T-cell (primary cell): ENCODE measurements at regions not wholly inside any gene's neighbourhood (a gene's known extent, or its start where the extent isn't known, plus 50 kb on each side); places are given as distances from the start of the nearest gene placed in this dataset.

ENCODE experiments used
- ATAC-seq, 4 experiments: fragments of 200-7000 bp in 3 of 4; fragments of 150-1000 bp in 1 of 4; cut with Tn5 transposase; replicated peaks in 1 of 4; 1 replicate in 3 of 4; 2 replicates in 1 of 4; pipeline ENCODE4 v1.10.0; 2021; ENCODE audit warnings: moderate library complexity in 3 of 4, mild to moderate bottlenecking in 2 of 4, moderate number of reproducible peaks in 1 of 4
- CTCF ChIA-PET, 2 donors: fragments of 300-600 bp; sonication (Branson Sonifier 250); formaldehyde crosslinking; loops; one replicate each; lab custom pipeline; 2022; ENCODE audit warnings: antibody characterized with exemption in 2 of 2; lab: Charles Lee
- POLR2A ChIA-PET, 2 donors: fragments of 300-600 bp; sonication (Branson Sonifier 250); formaldehyde crosslinking; loops; one replicate each; lab custom pipeline; 2022; ENCODE audit warnings: antibody characterized with exemption in 2 of 2; lab: Charles Lee
- DNase-seq, 35 experiments: peaks; one replicate each; pipeline versions ENCODE4 v3.0.0 to v3.0.0-alpha.2; 2013 to 2023
- H3K27ac ChIP-seq: one replicate; pipeline ENCODE4 v1.5.1; 2013; ENCODE audit warnings: low read length
- H3K27me3 ChIP-seq, 2 experiments: replicated peaks in 1 of 2; 1 replicate in 1 of 2; 2 replicates in 1 of 2; pipeline versions ENCODE4 v1.6.1 to v1.7.0; 2013; ENCODE audit warnings: low read length in 1 of 2, mixed read lengths in 1 of 2; ENCODE audit not compliant: control insufficient read depth in 2 of 2, insufficient read depth in 2 of 2; ENCODE audit errors: extremely low read depth in 1 of 2
- H3K36me3 ChIP-seq, 2 donors: 1 replicate in 1 of 2; 2 replicates in 1 of 2; pipeline versions ENCODE4 v1.6.1 to v1.7.0; 2013; ENCODE audit warnings: low read length in 1 of 2; ENCODE audit not compliant: control insufficient read depth in 2 of 2, insufficient read depth in 1 of 2; ENCODE audit errors: extremely low read depth in 1 of 2
- H3K4me1 ChIP-seq, 2 experiments: 1 replicate in 1 of 2; 2 replicates in 1 of 2; pipeline versions ENCODE4 v1.6.1 to v1.7.0; 2013; ENCODE audit warnings: low read length in 2 of 2, mixed read lengths in 1 of 2; ENCODE audit not compliant: insufficient read depth in 2 of 2, control insufficient read depth in 1 of 2; ENCODE audit errors: extremely low read depth in 1 of 2
- H3K4me3 ChIP-seq, 2 donors: 1 replicate in 1 of 2; 2 replicates in 1 of 2; pipeline versions ENCODE4 v1.5.1 to v1.7.0; 2013; ENCODE audit warnings: mild to moderate bottlenecking in 2 of 2, low read length in 1 of 2, moderate library complexity in 1 of 2; ENCODE audit not compliant: control insufficient read depth in 1 of 2; ENCODE audit errors: extremely low read depth in 1 of 2
- H3K9me3 ChIP-seq: 2 replicates; pipeline ENCODE4 v1.7.0; 2013
- H3K27ac Mint-ChIP-seq, 2 donors: one replicate each; pipeline ENCODE4 v1.8.0; 2020 to 2021; ENCODE audit warnings: mild to moderate bottlenecking in 2 of 2, mixed read lengths in 2 of 2
- H3K27me3 Mint-ChIP-seq, 2 donors: one replicate each; pipeline ENCODE4 v1.8.0; 2021 to 2022; ENCODE audit warnings: mixed read lengths in 2 of 2
- H3K36me3 Mint-ChIP-seq: one replicate; pipeline ENCODE4 v1.8.0; 2021; ENCODE audit warnings: mixed read lengths
- H3K4me1 Mint-ChIP-seq, 3 donors: one replicate each; pipeline ENCODE4 v1.8.0; 2020 to 2022; ENCODE audit warnings: mixed read lengths in 3 of 3, mild to moderate bottlenecking in 1 of 3
- H3K4me3 Mint-ChIP-seq, 3 donors: one replicate each; pipeline ENCODE4 v1.8.0; 2020 to 2022; ENCODE audit warnings: mild to moderate bottlenecking in 3 of 3, mixed read lengths in 3 of 3, moderate library complexity in 3 of 3
- H3K9me3 Mint-ChIP-seq, 3 donors: one replicate each; pipeline ENCODE4 v1.8.0; 2020 to 2022; ENCODE audit warnings: mixed read lengths in 3 of 3
- WGBS: methylation state at CpG from one replicate; pipeline ENCODE4 v1.1.5; 2013; ENCODE audit warnings: missing lambda C conversion rate; ENCODE audit not compliant: insufficient coverage; 5-methylcytosine and 5-hydroxymethylcytosine counted together

DNA sequence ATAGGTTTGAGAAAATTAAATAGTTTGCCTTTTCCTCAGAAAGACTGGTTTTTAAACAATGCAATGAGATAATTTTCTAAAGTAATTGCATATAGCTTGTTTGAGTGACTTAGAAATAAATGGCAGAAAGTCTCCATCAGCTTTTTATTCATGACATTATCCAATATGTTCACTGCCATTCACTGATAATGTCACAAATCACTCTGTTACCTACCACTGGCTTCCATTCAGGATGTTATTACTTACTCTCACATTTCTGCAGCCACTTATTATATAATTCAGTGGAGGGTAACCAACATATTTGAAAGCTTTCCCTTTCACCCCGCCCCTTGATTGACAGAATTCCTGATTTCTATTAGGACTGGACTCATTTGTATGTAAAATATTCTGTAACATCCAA, 1583.5 kb downstream of the PCDH18 start:
- Mint-ChIP-seq H3K27ac (no peak overlapping the region), H3K4me1 (no peaks in the 10 kb centered on the region), H3K36me3 (no peaks in the 10 kb centered on the region), H3K9me3 (peaks cover 0 to 8% (median 4%) of the 10 kb centered on the region in 3 donors), H3K4me3 (no peak overlapping the region), H3K27me3 (no peaks in the 10 kb centered on the region)
- no CpG with 5 or more reads among the region's 1 CpG for WGBS
- Histone ChIP-seq H3K36me3 (no peaks in the 10 kb centered on the region), H3K9me3 (no peaks in the 10 kb centered on the region), H3K27me3 (no peaks in the 10 kb centered on the region), H3K27ac (no peak overlapping the region), H3K4me1 (no peaks in the 10 kb centered on the region), H3K4me3 (no peak overlapping the region)
- ChIA-PET CTCF (no interaction called here), POLR2A (no interaction called here)
- ATAC-seq, result no peak
- DNase-seq, result no peak

GRCh38 chr4:135941671-135942070, 1590.6 kb downstream of the PCDH18 start:
- Mint-ChIP-seq H3K4me1 (no peaks in the 10 kb centered on the region), H3K27ac (no peak overlapping the region), H3K4me3 (no peak overlapping the region), H3K27me3 (no peaks in the 10 kb centered on the region), H3K36me3 (no peaks in the 10 kb centered on the region), H3K9me3 (peaks cover 0 to 10% (median 4%) of the 10 kb centered on the region in 3 donors)
- no peaks in the 10 kb centered on the region for H3K4me1 ChIP-seq
- ATAC-seq (no peak), DNase-seq (no peak)
- CTCF ChIA-PET, result no interaction called here
- H3K27ac ChIP-seq, result no peak overlapping the region
- H3K4me3 ChIP-seq, result no peak overlapping the region
- WGBS, result no CpG with 5 or more reads among the region's 2 CpGs
- H3K36me3 ChIP-seq, result no peaks in the 10 kb centered on the region
- POLR2A ChIA-PET, result no interaction called here
- no peaks in the 10 kb centered on the region for H3K27me3 ChIP-seq
- H3K9me3 ChIP-seq, result no peaks in the 10 kb centered on the region

DNA sequence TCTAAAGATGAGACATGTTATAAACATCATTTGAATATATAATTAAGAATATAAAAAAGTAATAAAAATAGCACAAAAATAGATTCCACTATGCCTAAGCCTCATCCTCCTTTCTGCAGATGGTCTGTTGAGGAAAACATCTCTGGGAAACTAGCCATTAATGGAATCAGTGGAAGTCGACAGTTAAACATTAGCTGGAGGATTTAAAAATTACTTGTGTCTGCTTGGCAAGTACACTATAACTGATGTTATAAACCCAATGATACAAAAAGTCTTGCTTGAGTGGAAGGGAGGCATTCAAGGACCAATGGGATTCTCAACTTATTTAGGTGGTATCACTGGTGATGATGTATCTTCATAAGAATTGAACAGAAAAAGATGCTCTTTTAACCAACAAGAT, 1598.3 kb downstream of the PCDH18 start:
- no peaks in the 10 kb centered on the region for H3K4me1 Mint-ChIP-seq
- no peaks in the 10 kb centered on the region for H3K27me3 Mint-ChIP-seq
- Histone ChIP-seq H3K4me1 (no peaks in the 10 kb centered on the region), H3K9me3 (no peaks in the 10 kb centered on the region), H3K36me3 (no peaks in the 10 kb centered on the region), H3K27ac (no peak overlapping the region), H3K4me3 (no peak overlapping the region), H3K27me3 (no peaks in the 10 kb centered on the region)
- no peak for DNase-seq
- no peaks in the 10 kb centered on the region for H3K36me3 Mint-ChIP-seq
- ChIA-PET POLR2A (no interaction called here), CTCF (no interaction called here)
- ATAC-seq, result no peak
- peaks cover 4 to 12% (median 8%) of the 10 kb centered on the region in 3 donors for H3K9me3 Mint-ChIP-seq
- H3K27ac Mint-ChIP-seq, result no peak overlapping the region
- no peak overlapping the region for H3K4me3 Mint-ChIP-seq
- no CpG with 5 or more reads among the region's 1 CpG for WGBS

GRCh38 chr4:135927651-135928050, 1604.6 kb downstream of the PCDH18 start:
- Mint-ChIP-seq H3K9me3 (peaks cover 4 to 14% (median 13%) of the 10 kb centered on the region in 3 donors), H3K27ac (no peak overlapping the region), H3K4me3 (no peak overlapping the region), H3K4me1 (no peaks in the 10 kb centered on the region), H3K27me3 (no peaks in the 10 kb centered on the region), H3K36me3 (no peaks in the 10 kb centered on the region)
- H3K27me3 ChIP-seq, result no peaks in the 10 kb centered on the region
- no peak overlapping the region for H3K4me3 ChIP-seq
- H3K27ac ChIP-seq, result no peak overlapping the region
- H3K36me3 ChIP-seq, result no peaks in the 10 kb centered on the region
- ChIA-PET POLR2A (no interaction called here), CTCF (no interaction called here)
- DNase-seq (no peak), ATAC-seq (no peak)
- H3K4me1 ChIP-seq, result no peaks in the 10 kb centered on the region
- H3K9me3 ChIP-seq, result no peaks in the 10 kb centered on the region

DNA sequence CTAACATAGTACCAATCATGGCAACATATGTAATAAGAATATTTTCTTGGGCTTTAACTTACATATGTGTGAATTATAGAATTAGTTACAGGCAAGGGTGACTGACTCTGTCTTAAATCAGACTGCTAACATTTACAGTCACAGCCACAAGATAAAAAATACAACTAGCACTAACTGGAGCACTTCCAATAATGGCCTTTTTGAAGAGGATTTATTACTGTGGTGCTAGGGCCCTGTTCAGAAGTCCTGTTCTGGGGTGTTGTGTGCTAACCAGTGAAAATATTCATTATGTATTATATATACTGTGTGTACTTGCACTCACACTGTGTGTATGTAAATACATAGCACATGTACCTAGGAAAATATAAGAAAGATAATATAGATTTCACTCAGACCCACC, 1611.2 kb downstream of the PCDH18 start:
- no peak for DNase-seq
- H3K4me3 Mint-ChIP-seq, result no peak overlapping the region
- CTCF ChIA-PET, result no interaction called here
- Histone ChIP-seq H3K9me3 (no peaks in the 10 kb centered on the region), H3K4me3 (no peak overlapping the region), H3K27me3 (no peaks in the 10 kb centered on the region), H3K27ac (no peak overlapping the region), H3K4me1 (no peaks in the 10 kb centered on the region), H3K36me3 (no peaks in the 10 kb centered on the region)
- no peaks in the 10 kb centered on the region for H3K4me1 Mint-ChIP-seq
- H3K36me3 Mint-ChIP-seq, result no peaks in the 10 kb centered on the region
- no peak for ATAC-seq
- no peaks in the 10 kb centered on the region for H3K27me3 Mint-ChIP-seq
- H3K27ac Mint-ChIP-seq, result no peak overlapping the region
- POLR2A ChIA-PET, result no interaction called here
- peaks cover 0 to 10% (median 9%) of the 10 kb centered on the region in 3 donors for H3K9me3 Mint-ChIP-seq

DNA sequence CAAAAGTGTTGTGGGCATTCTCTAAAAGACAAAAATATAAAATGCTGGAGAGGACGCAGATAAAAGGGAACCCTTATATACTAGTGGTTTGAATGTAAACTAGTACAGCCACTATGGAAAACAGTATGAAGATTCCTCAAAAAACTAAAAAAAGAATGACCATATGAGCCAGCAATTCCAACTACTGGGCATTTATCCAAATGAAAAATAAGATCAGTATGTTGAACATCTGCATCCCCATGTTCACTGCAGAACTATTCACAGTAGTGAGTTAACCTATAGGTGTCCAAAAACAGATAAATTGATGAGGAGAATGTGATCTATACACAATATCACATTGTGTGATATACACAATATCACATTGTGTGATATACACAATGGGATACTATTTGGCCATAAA, 1615.3 kb downstream of the PCDH18 start:
- no peaks in the 10 kb centered on the region for H3K36me3 ChIP-seq
- H3K27ac Mint-ChIP-seq, result no peak overlapping the region
- no peaks in the 10 kb centered on the region for H3K27me3 ChIP-seq
- no peaks in the 10 kb centered on the region for H3K4me1 ChIP-seq
- CTCF ChIA-PET, result no interaction called here
- DNase-seq, result no peak
- no CpG with 5 or more reads among the region's 1 CpG for WGBS
- POLR2A ChIA-PET, result no interaction called here
- no peak for ATAC-seq
- no peaks in the 10 kb centered on the region for H3K4me1 Mint-ChIP-seq
- peaks cover 0 to 4% (median 3%) of the 10 kb centered on the region in 3 donors for H3K9me3 Mint-ChIP-seq
- no peaks in the 10 kb centered on the region for H3K27me3 Mint-ChIP-seq
- H3K9me3 ChIP-seq, result no peaks in the 10 kb centered on the region
- no peak overlapping the region for H3K4me3 Mint-ChIP-seq
- no peak overlapping the region for H3K27ac ChIP-seq
- no peak overlapping the region for H3K4me3 ChIP-seq
- H3K36me3 Mint-ChIP-seq, result no peaks in the 10 kb centered on the region

DNA sequence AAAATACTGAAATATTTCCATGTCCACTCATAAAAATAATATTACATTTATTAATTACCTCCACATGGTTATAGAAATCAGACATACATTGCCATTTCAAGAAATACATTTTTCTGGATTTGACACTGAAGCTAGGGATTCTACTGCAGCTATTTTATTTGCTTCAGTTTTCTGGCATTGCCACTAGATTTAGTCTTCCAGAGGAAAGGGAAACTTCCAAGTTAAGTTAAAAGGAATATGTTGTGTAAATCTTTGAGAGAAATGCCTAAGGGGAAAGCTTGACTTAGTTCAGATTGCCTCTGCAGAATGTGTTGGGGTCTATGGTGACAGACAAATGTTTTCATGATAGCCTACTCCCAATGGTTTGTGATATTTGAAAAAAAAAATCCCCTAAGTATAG, 1631.3 kb downstream of the PCDH18 start:
- ChIA-PET CTCF (no interaction called here), POLR2A (no interaction called here)
- Mint-ChIP-seq H3K27me3 (no peaks in the 10 kb centered on the region), H3K4me3 (no peak overlapping the region), H3K36me3 (no peaks in the 10 kb centered on the region), H3K4me1 (no peaks in the 10 kb centered on the region), H3K27ac (no peak overlapping the region), H3K9me3 (peaks cover 12 to 26% (median 21%) of the 10 kb centered on the region in 3 donors)
- Histone ChIP-seq H3K27me3 (no peaks in the 10 kb centered on the region), H3K4me1 (no peaks in the 10 kb centered on the region), H3K36me3 (no peaks in the 10 kb centered on the region), H3K4me3 (no peak overlapping the region), H3K9me3 (no peaks in the 10 kb centered on the region), H3K27ac (no peak overlapping the region)
- DNase-seq (no peak), ATAC-seq (no peak)
